ENCODE measurements at regions not wholly inside any gene's neighbourhood (a gene's known extent, or its start where the extent isn't known, plus 50 kb on each side); places are given as distances from the start of the nearest gene placed in this dataset.

DNA sequence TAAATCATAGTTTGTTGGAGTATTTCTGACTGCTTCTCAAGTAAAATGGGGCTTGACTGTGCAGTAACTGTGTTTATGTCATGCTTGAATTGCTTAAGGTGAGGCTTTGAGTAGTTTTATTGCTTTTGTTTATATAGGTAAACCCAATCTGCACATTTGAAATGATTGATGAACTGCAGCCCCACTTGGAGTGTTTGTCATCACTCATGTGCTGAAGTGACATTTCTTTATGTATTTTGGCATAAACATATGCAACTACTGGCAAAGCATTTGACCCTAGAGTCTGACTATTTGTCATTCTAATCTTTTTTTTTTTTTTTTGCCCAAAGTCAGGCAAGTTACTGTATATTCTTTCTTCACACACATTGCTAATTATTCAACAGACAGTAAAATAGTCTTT lies 491.4 kb upstream of the POU3F2 start:
- TF ChIP-seq, protein P1, sequence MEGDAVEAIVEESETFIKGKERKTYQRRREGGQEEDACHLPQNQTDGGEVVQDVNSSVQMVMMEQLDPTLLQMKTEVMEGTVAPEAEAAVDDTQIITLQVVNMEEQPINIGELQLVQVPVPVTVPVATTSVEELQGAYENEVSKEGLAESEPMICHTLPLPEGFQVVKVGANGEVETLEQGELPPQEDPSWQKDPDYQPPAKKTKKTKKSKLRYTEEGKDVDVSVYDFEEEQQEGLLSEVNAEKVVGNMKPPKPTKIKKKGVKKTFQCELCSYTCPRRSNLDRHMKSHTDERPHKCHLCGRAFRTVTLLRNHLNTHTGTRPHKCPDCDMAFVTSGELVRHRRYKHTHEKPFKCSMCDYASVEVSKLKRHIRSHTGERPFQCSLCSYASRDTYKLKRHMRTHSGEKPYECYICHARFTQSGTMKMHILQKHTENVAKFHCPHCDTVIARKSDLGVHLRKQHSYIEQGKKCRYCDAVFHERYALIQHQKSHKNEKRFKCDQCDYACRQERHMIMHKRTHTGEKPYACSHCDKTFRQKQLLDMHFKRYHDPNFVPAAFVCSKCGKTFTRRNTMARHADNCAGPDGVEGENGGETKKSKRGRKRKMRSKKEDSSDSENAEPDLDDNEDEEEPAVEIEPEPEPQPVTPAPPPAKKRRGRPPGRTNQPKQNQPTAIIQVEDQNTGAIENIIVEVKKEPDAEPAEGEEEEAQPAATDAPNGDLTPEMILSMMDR (IDR thresholded peaks at IDR 0.05), result no peak
- no peak for TF ChIP-seq POLR2A (IDR thresholded peaks at IDR 0.05)

All from testis (tissue), 2 donors.